A549 (cell line): ENCODE measurements at regions not wholly inside any gene's neighbourhood (a gene's known extent, or its start where the extent isn't known, plus 50 kb on each side); places are given as distances from the start of the nearest gene placed in this dataset.

Experiments used
- ATAC-seq, 2 experiments: fragments of 200-7000 bp in 1 of 2; fragments of >200 bp in 1 of 2; cut with Nextera tagmentation in 1 of 2; cut with Tn5 transposase in 1 of 2; 3 replicates each; pipeline versions ENCODE4 v1.8.0 to v1.9.1; 2018 to 2020; ENCODE audit warnings: mild to moderate bottlenecking in 1 of 2, moderate library complexity in 1 of 2
- CTCF ChIA-PET: fragments of 300-600 bp; sonication (Branson Sonifier 250); formaldehyde crosslinking; extraction: SDS; loops from one replicate; lab custom pipeline; 2021; ENCODE audit warnings: antibody characterized with exemption, inconsistent platforms; lab: Yijun Ruan, JAX
- POLR2A ChIA-PET: fragments of 350-600 bp; formaldehyde crosslinking; extraction: SDS; loops from one replicate; lab custom pipeline; 2021; ENCODE audit warnings: antibody characterized with exemption, inconsistent platforms; lab: Yijun Ruan, JAX
- DNase-seq, 2 experiments: peaks; one replicate each; pipeline versions ENCODE4 v3.0.0 to v3.0.0-alpha.2; 2011 to 2016; ENCODE audit warnings: low read depth in 1 of 2, low spot score in 1 of 2
- FAIRE-seq: peaks from 2 replicates; lab custom pipeline; 2011; peaks lifted over from hg19 to GRCh38; lab: Jason Lieb, UNC
- H3K27ac ChIP-seq, 2 experiments: fragments of >200 bp; sonication (Bioruptor Twin); formaldehyde crosslinking; 3 replicates each; pipeline ENCODE4 v1.5.1; 2016 to 2017
- H3K4me1 ChIP-seq: fragments of >200 bp; sonication (Bioruptor Twin); formaldehyde crosslinking; 3 replicates; pipeline ENCODE4 v1.6.1; 2016
- H3K4me2 ChIP-seq: fragments of >200 bp; sonication (Bioruptor Twin); formaldehyde crosslinking; 3 replicates; pipeline ENCODE4 v1.6.1; 2016
- H3K4me3 ChIP-seq: fragments of >200 bp; sonication (Bioruptor Twin); formaldehyde crosslinking; 3 replicates; pipeline ENCODE4 v1.5.1; 2016
- H3K9me3 ChIP-seq: fragments of >200 bp; sonication (Bioruptor Twin); formaldehyde crosslinking; 3 replicates; pipeline ENCODE4 v1.6.1; 2016
- EHF ChIP-seq: fragments of 250-450 bp; sonication (Bioruptor Pico); IDR thresholded peaks from 2 replicates; pipeline ENCODE4 v1.5.0; 2020; ENCODE audit warnings: mild to moderate bottlenecking
- EP300 ChIP-seq, 2 experiments: fragments of >200 bp; sonication (Bioruptor Twin); formaldehyde crosslinking; IDR thresholded peaks; 2 replicates in 1 of 2; 3 replicates in 1 of 2; pipeline ENCODE4 v1.6.1; 2016 to 2017
- FOSL2 ChIP-seq, 2 experiments: fragments of 450-650 bp in 1 of 2; fragments of >200 bp in 1 of 2; sonication (Bioruptor Twin) in 1 of 2; formaldehyde crosslinking; IDR thresholded peaks; 2 replicates each; pipeline versions ENCODE4 v1.5.0 to v1.6.1; 2016 to 2020; ENCODE audit warnings: mild to moderate bottlenecking in 1 of 2, moderate library complexity in 1 of 2
- FOXS1 ChIP-seq: fragments of 250-450 bp; sonication (Bioruptor Pico); IDR thresholded peaks from 2 replicates; pipeline ENCODE4 v1.5.0; 2020; ENCODE audit warnings: mild to moderate bottlenecking, moderate library complexity
- HDAC2 ChIP-seq: fragments of 200-600 bp; sonication (generic); IDR thresholded peaks from 2 replicates; pipeline ENCODE4 v1.6.1; 2016
- HOXA7 ChIP-seq: fragments of 250-450 bp; sonication (Bioruptor Pico); IDR thresholded peaks from 2 replicates; pipeline ENCODE4 v1.5.0; 2020; ENCODE audit warnings: mild to moderate bottlenecking, moderate library complexity
- JUN ChIP-seq, 2 experiments: fragments of >200 bp; sonication (Bioruptor Twin); formaldehyde crosslinking; IDR thresholded peaks; 2 replicates in 1 of 2; 3 replicates in 1 of 2; pipeline ENCODE4 v1.6.1; 2016 to 2017
- KDM5A ChIP-seq: fragments of 200-600 bp; sonication (generic); IDR thresholded peaks from 2 replicates; pipeline ENCODE4 v1.6.1; 2016; ENCODE audit warnings: antibody characterized with exemption, mild to moderate bottlenecking
- MAZ ChIP-seq: fragments of 150-350 bp; IDR thresholded peaks from 2 replicates; pipeline ENCODE4 v1.6.1; 2014; ENCODE audit warnings: antibody characterized with exemption, low read depth, low read length, borderline replicate concordance
- NFE2L2 ChIP-seq: fragments of 150-350 bp; conservative IDR thresholded peaks from 2 replicates; pipeline ENCODE4 v1.6.1; 2014; ENCODE audit warnings: low read length
- NPAS2 ChIP-seq: fragments of 250-450 bp; sonication (Bioruptor Pico); IDR thresholded peaks from 2 replicates; pipeline ENCODE4 v1.8.0; 2022; ENCODE audit warnings: mild to moderate bottlenecking, moderate library complexity, borderline replicate concordance
- PHF8 ChIP-seq: fragments of 200-600 bp; sonication (generic); IDR thresholded peaks from 2 replicates; pipeline ENCODE4 v1.6.1; 2016; ENCODE audit warnings: low read depth, mild to moderate bottlenecking, antibody characterized with exemption, moderate library complexity, borderline replicate concordance
- RFX5 ChIP-seq: fragments of 450-650 bp; IDR thresholded peaks from 2 replicates; pipeline ENCODE4 v1.7.1; 2014; ENCODE audit warnings: antibody characterized with exemption, mild to moderate bottlenecking, moderate library complexity
- SMC3 ChIP-seq: fragments of >200 bp; sonication (Bioruptor Twin); formaldehyde crosslinking; IDR thresholded peaks from 3 replicates; pipeline ENCODE4 v1.6.1; 2018; ENCODE audit warnings: inconsistent platforms
- ZC3H11A ChIP-seq: fragments of 450-650 bp; IDR thresholded peaks from 2 replicates; pipeline ENCODE4 v1.6.1; 2014; ENCODE audit warnings: antibody characterized with exemption, mild to moderate bottlenecking
- ZSCAN20 ChIP-seq: fragments of 250-450 bp; sonication (Bioruptor Pico); IDR thresholded peaks from 2 replicates; pipeline ENCODE4 v1.8.0; 2022; ENCODE audit warnings: mild to moderate bottlenecking, moderate library complexity
- WGBS: methylation state at CpG from one replicate; pipeline ENCODE4 v1.1.6; 2017; ENCODE audit errors: missing lambda C conversion rate; 5-methylcytosine and 5-hydroxymethylcytosine counted together
- TF ChIP-seq, protein P1 (sequence below): IDR thresholded peaks from 2 replicates; pipeline ENCODE4 v1.6.1; 2012
- TF ChIP-seq, protein P2 (sequence below): fragments of 150-350 bp; IDR thresholded peaks from 2 replicates; pipeline ENCODE4 v1.6.1; 2014; ENCODE audit warnings: low read depth, mild to moderate bottlenecking, low read length
- TF ChIP-seq, protein P3 (sequence below): fragments of 200-600 bp; sonication (generic); IDR thresholded peaks from 2 replicates; pipeline ENCODE4 v1.6.1; 2016; ENCODE audit warnings: antibody characterized with exemption, mild to moderate bottlenecking, moderate library complexity
- TF ChIP-seq, protein P4 (sequence below): fragments of 250-450 bp; sonication (Bioruptor Pico); IDR thresholded peaks from 2 replicates; pipeline ENCODE4 v1.5.0; 2021; ENCODE audit warnings: mild to moderate bottlenecking, moderate library complexity, borderline replicate concordance

DNA sequence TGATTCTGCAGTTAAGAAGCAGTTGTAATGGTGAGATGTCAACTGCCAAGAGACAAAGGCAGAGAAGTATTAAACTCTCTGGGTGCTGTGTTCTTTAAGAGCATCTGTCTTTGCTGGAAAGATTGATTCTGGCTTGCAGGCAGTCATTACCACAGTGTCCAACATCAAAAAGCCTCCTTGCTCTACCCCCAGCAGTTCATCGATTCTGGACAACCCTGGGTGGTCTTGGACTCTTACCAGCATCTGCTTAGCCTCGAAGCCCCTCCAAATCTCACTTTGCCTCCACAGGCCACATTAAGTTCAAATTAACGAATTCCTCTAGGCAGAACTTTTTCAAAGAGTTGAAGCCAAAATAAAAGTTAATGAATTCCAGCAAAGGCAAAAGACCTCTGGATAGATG, 1061.4 kb downstream of the TSN start (continued):
- TF ChIP-seq, protein P1, sequence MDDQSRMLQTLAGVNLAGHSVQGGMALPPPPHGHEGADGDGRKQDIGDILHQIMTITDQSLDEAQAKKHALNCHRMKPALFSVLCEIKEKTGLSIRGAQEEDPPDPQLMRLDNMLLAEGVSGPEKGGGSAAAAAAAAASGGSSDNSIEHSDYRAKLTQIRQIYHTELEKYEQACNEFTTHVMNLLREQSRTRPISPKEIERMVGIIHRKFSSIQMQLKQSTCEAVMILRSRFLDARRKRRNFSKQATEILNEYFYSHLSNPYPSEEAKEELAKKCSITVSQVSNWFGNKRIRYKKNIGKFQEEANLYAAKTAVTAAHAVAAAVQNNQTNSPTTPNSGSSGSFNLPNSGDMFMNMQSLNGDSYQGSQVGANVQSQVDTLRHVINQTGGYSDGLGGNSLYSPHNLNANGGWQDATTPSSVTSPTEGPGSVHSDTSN = no peak
- TF ChIP-seq, protein P2, sequence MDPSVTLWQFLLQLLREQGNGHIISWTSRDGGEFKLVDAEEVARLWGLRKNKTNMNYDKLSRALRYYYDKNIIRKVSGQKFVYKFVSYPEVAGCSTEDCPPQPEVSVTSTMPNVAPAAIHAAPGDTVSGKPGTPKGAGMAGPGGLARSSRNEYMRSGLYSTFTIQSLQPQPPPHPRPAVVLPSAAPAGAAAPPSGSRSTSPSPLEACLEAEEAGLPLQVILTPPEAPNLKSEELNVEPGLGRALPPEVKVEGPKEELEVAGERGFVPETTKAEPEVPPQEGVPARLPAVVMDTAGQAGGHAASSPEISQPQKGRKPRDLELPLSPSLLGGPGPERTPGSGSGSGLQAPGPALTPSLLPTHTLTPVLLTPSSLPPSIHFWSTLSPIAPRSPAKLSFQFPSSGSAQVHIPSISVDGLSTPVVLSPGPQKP = no peak
- TF ChIP-seq NFE2L2 = no peak

DNA sequence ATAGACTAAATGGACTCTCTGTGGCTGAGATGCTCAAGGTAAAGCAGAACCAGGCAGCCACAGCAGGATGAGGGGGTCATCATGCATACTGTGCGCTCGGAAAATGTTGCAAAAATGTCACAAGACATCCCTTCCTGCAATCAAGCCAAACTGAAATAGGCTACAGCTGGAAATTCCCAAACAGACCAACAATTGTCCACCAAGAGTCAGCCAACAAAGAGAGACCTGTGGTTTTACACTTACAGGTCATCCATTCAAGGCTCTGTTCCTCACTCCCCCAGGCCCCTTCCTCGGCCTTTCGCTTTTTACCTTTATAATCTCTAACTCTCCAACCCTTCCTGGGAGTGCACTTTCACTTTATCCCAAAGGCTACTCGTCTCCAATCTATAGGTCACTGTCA, 1066.9 kb downstream of the TSN start:
- no peak for TF ChIP-seq NFE2L2
- TF ChIP-seq, protein P1 = no peak
- no peak for TF ChIP-seq EHF (CRISPR knock-in tag)
- no peak for TF ChIP-seq HOXA7
- TF ChIP-seq, protein P3, sequence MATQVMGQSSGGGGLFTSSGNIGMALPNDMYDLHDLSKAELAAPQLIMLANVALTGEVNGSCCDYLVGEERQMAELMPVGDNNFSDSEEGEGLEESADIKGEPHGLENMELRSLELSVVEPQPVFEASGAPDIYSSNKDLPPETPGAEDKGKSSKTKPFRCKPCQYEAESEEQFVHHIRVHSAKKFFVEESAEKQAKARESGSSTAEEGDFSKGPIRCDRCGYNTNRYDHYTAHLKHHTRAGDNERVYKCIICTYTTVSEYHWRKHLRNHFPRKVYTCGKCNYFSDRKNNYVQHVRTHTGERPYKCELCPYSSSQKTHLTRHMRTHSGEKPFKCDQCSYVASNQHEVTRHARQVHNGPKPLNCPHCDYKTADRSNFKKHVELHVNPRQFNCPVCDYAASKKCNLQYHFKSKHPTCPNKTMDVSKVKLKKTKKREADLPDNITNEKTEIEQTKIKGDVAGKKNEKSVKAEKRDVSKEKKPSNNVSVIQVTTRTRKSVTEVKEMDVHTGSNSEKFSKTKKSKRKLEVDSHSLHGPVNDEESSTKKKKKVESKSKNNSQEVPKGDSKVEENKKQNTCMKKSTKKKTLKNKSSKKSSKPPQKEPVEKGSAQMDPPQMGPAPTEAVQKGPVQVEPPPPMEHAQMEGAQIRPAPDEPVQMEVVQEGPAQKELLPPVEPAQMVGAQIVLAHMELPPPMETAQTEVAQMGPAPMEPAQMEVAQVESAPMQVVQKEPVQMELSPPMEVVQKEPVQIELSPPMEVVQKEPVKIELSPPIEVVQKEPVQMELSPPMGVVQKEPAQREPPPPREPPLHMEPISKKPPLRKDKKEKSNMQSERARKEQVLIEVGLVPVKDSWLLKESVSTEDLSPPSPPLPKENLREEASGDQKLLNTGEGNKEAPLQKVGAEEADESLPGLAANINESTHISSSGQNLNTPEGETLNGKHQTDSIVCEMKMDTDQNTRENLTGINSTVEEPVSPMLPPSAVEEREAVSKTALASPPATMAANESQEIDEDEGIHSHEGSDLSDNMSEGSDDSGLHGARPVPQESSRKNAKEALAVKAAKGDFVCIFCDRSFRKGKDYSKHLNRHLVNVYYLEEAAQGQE = no peak
- no peak for TF ChIP-seq ZC3H11A
- TF ChIP-seq JUN (IDR thresholded peaks at IDR 0.05) = no peak
- TF ChIP-seq RFX5 = no peak
- no peaks in the 10 kb centered on the region for H3K9me3 ChIP-seq
- no peak overlapping the region for H3K4me3 ChIP-seq
- H3K4me2 ChIP-seq = no peak overlapping the region
- no peak for ATAC-seq
- ChIA-PET CTCF (no interaction called here), POLR2A (no interaction called here)
- 0% methylated on average over 5 of the region's 5 CpGs for WGBS
- no peak overlapping the region for H3K27ac ChIP-seq
- H3K4me1 ChIP-seq = no peaks in the 10 kb centered on the region
- DNase-seq = no peak
- no peak for FAIRE-seq

DNA sequence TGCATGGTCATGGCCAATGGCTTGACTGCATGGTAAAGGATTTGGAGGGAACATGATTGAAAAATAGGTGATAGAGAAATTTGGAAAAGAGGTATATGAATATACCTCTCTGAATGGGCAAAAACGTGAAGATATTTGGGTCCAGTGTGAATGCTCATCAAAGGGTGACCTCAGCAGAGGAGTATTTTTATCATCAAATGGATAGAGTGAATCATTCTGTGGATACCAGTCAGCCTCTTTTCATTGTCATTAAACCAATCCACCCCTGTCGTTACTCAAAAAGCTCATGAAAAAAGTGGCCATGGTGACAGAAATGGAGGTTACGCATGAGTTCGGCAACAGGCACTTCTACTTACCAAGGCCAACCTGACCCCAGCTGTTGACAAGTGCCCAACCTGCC, 1074.7 kb downstream of the TSN start:
- Histone ChIP-seq H3K4me2 (no peak overlapping the region), H3K4me1 (no peaks in the 10 kb centered on the region), H3K9me3 (no peaks in the 10 kb centered on the region), H3K27ac (no peak overlapping the region), H3K4me3 (no peak overlapping the region)
- ChIA-PET POLR2A (no interaction called here), CTCF (no interaction called here)
- 49% methylated on average over 4 of the region's 4 CpGs for WGBS
- DNase-seq (no peak), FAIRE-seq (no peak), ATAC-seq (no peak)
- TF ChIP-seq FOXS1 (CRISPR knock-in tag) (no peak), MAZ (no peak), FOSL2 (IDR thresholded peaks at IDR 0.05) (no peak), FOSL2 (CRISPR knock-in tag; IDR thresholded peaks at IDR 0.05) (no peak), HDAC2 (no peak), KDM5A (no peak), PHF8 (no peak), EP300 (IDR thresholded peaks at IDR 0.05) (no peak), ZSCAN20 (CRISPR knock-in tag) (no peak), SMC3 (no peak), NPAS2 (no peak)
- TF ChIP-seq, protein P4, sequence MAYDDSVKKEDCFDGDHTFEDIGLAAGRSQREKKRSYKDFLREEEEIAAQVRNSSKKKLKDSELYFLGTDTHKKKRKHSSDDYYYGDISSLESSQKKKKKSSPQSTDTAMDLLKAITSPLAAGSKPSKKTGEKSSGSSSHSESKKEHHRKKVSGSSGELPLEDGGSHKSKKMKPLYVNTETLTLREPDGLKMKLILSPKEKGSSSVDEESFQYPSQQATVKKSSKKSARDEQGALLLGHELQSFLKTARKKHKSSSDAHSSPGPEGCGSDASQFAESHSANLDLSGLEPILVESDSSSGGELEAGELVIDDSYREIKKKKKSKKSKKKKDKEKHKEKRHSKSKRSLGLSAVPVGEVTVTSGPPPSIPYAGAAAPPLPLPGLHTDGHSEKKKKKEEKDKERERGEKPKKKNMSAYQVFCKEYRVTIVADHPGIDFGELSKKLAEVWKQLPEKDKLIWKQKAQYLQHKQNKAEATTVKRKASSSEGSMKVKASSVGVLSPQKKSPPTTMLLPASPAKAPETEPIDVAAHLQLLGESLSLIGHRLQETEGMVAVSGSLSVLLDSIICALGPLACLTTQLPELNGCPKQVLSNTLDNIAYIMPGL (CRISPR knock-in tag) = no peak
- TF ChIP-seq, protein P2 = no peak
- TF ChIP-seq, protein P3 = no peak
